ENCODE measurements at regions not wholly inside any gene's neighbourhood (a gene's known extent, or its start where the extent isn't known, plus 50 kb on each side); places are given as distances from the start of the nearest gene placed in this dataset.

DNA sequence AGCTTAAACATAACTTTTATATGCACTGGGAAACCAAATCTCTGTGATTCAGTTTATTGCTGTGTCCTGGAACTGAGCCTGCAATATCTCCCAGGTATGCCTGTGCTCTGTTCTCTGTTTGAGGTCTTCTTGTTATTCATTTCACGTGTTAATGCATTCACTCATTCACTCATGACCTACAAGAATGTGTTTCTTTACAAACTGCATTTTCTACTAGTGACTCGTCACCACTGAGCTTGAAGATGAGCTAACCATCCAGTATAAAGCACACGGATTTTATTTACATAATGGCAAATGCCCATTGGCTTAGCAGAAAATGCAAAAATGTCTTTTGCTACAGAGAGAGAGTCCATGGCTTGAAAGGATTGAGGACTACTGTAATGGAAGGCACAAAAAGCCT lies 75.0 kb upstream of the DUSP10 start:
- TF ChIP-seq POLR2A (IDR thresholded peaks at IDR 0.05; ENCODE audit: low read depth, low read length): no peak
- DNase-seq (ENCODE audit: insufficient read length, low spot score) (no peak), FAIRE-seq (peak; percentile 95)

DNA sequence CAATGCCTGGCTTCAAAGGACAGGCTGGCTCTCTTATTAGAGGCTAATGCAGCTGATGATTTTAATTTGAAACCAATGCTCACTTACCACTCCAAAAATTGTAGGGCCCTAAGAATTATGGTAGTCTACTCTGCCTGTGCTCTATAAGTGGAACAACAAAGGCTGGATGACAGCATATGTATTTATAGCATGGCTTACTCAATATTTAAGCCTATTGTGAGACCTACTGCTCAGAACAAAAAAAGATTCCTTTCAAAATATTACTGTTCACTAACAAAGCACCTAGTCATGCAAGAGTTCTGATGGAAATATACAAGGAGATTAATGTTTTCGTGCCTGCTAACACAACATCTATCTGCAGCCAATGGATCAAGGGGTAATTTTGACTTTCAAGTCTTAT lies 73.8 kb upstream of the DUSP10 start:
- FAIRE-seq (no peak), DNase-seq (ENCODE audit: insufficient read length, low spot score) (no peak)

DNA sequence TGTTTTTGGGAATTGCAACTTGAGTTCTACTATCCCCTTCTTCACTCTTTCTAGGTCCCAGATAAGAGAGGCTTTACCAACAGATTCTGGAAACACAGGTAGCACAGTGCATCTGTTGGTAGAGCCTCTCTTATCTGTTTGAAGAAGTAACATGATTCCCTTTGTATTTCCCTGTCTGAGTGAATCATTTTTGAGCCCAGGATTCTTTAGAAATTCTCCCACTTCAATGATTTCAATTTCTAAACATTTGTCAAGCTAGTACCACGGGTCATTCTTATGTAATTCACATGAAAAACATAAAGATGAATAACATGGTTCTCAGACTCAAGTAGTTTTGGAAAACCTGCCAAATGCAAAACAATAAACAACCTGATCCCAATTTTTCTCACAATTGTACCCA lies 72.0 kb upstream of the DUSP10 start:
- no peak for TF ChIP-seq POLR2A (IDR thresholded peaks at IDR 0.05; ENCODE audit: low read depth, low read length)
- FAIRE-seq: no peak

More for the DNA sequence above, 73.8 kb upstream of the DUSP10 start:
- no peak for TF ChIP-seq POLR2A (IDR thresholded peaks at IDR 0.05; ENCODE audit: low read depth, low read length)

DNA sequence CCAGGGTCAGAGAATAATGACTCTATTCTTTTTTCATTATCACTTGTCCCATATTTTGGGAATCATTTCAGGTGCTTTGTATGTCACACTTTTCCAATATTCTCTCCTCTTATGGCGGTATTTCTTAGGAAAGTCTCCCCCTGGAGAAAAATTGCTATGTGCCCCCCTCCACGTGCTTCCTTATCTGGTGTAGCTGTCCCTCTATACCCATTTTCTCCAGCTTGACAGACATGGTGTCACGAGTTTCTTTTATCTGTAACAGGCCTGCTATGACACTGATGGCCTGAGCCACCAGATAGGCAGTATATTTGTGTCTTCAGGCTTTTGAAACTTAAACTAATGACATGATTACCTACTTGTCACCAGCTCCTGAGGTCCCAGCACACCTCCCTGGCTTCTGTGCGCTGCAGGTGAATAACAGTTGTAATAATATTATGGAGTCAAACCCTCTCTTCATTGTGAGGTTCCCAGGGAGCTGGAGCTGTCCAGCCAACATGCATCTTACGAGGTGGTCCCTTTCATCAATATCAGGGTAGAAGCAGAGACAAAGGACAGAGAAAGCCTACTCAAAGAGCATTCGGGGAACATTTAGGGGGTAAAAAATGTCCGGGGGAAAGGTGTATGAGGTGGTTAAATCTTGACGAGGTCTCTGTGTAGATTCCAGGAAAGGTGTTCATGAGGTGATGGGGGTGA lies 71.2 kb upstream of the DUSP10 start:
- DNase-seq (ENCODE audit: insufficient read length, low spot score) (no peak), FAIRE-seq (no peak)

More for the DNA sequence above, 72.0 kb upstream of the DUSP10 start:
- no peak for DNase-seq (ENCODE audit: insufficient read length, low spot score)

DNA sequence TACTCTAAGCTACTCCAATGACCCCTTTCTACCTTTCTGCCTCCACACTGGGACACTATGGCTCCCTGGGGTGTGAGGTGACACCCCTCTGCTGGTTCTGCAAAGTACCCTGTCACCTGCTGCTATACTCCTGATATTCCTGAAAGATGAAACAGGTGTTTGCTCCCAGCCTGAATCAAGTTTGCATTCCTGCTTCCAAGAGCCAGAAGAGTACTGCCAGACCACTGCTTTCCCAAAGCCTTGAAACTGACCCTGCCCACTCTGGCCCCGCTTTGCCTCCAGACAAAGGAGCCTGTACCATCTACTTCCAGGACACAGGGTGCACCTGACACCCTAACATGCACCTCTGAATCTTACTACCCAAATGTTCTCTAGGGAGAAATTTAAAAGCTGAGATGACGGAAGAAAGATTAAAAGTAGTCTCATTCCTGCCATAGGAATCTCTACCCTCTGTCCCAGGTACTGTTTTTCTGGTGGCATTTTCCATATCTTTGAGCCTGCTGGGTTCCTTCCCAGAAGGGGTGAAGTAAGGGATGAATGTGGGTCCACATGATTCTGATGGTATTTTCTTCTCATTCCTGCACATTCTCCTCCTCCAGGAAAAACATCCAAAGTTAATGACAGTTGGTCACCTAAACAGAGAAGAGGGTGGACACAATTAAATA lies 70.3 kb upstream of the DUSP10 start:
- DNase-seq (ENCODE audit: insufficient read length, low spot score): no peak
- no peak for TF ChIP-seq POLR2A (IDR thresholded peaks at IDR 0.05; ENCODE audit: low read depth, low read length)
- no peak for FAIRE-seq

More for the DNA sequence above, 71.2 kb upstream of the DUSP10 start:
- no peak for TF ChIP-seq POLR2A (IDR thresholded peaks at IDR 0.05; ENCODE audit: low read depth, low read length)

DNA sequence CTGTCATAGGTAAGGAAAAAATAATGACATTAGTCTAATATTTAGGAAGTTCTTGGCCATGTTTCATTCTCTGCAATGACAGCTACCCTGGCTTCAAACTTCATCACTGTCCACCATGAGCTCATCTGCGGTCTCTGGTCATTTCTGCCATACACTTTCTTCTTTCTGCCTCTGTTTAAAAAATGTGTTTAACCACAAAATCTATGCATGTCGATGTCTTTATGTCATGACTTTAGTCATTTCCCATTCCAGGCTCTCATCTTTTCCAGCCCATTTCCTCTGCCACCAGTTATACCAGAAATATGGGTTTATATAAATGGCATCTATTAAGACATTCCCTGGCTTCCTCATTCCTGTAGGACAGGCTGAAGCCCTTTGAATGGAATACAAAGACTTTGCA lies 68.5 kb upstream of the DUSP10 start:
- DNase-seq (ENCODE audit: insufficient read length, low spot score) (no peak), FAIRE-seq (no peak)
- TF ChIP-seq POLR2A (IDR thresholded peaks at IDR 0.05; ENCODE audit: low read depth, low read length): no peak

DNA sequence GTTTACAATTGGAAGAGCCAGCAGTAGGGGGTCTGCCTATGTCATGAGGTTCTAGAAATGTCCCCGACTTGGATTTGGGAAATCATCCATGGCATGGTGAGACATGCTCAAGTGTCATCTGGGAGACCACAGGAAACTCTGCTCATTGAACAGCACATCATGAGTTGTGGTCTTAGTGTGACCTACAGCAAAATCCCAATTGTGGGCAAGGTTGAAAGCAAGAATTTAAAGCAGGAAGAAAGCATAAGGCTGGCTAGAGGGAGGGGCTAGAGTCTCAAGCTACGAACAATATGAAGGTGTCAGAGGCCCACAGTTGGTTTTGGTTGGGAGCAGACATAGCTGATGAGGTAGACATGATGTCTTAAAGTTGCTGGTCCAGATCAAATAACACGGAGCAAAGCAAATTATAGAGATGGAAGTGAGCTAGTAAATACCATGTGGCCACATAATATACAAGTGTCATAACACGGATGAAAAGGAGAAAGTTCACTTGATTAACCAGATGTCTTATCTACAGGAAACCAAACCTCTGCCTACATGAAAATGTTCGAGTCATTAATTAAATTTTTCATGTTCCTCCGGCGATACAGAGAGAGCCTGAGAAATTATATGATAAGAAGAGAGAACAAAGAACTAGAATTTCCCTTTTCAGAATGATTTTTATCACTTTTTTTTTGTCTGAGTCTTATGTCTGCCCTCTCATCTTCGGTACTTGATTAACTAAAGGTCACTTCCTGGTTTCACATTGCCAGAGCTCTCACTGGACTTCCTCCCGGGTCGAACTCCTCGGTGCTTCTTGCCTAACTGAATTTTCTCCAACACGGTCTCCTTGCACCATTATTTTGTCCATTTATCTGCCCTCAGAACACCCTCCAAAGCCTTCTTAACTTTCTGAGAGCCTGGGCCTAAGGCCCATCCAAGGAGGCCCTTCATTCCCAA lies 67.5 kb upstream of the DUSP10 start:
- FAIRE-seq (no peak), DNase-seq (ENCODE audit: insufficient read length, low spot score) (no peak)
- no peak for TF ChIP-seq POLR2A (IDR thresholded peaks at IDR 0.05; ENCODE audit: low read depth, low read length)

DNA sequence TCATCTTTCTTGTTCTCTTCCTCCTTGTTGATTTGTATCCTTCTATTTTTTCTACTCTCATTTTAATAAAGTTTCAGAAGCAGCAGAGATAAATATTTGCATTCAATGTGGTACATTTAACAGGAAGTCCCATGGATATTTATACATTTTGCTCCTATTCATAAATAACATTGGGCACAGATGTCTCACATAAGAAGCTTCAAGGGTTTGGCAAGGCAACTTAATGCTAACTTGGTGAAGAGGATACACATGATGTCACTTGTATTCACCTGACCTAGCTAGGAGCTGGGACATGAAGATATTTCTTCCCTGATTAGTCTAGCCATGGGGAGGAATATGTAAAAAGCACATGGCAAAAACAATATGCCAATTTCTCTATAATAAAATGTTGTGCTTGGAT lies 65.1 kb upstream of the DUSP10 start:
- FAIRE-seq: no peak
- no peak for DNase-seq (ENCODE audit: insufficient read length, low spot score)
- TF ChIP-seq POLR2A (IDR thresholded peaks at IDR 0.05; ENCODE audit: low read depth, low read length): no peak

DNA sequence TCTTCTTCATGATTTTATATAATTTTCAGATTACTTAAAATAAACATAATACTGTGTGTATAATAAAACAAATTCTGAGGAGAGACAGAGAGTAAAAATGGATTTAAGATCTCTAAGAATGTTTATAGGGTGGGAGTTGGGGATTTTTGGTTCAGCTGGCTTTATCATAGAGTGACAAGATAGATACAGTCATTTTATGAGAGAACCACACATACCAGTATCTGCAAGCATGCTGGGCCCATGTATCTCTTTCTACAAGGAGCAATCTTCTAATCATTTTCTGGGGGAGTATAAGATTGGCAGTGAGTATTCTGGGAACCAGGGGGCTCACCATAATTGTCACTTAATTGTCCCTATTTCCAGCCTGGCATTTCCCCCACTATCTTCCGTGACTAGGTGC lies 64.3 kb upstream of the DUSP10 start:
- DNase-seq (ENCODE audit: insufficient read length, low spot score) (no peak), FAIRE-seq (no peak)
- no peak for TF ChIP-seq POLR2A (IDR thresholded peaks at IDR 0.05; ENCODE audit: low read depth, low read length)

DNA sequence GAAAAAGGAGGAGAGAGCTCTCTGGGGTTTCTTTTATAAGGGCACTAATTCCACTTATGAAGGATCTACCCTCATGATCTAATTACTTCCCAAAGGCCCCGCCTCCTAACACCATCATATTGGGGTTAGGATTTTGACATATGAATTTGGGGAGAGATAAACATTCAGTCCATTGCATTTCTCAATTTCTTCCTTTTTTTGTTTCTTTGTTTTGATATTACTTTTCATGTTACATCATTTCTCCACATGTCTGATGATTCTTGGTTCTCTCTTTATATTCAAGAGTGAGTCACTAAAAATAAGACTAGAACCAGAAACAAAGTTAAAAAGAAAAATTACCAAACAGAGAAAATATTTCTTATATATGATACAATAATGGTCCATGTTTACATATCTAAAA lies 63.2 kb upstream of the DUSP10 start:
- DNase-seq (ENCODE audit: insufficient read length, low spot score): no peak
- no peak for TF ChIP-seq POLR2A (IDR thresholded peaks at IDR 0.05; ENCODE audit: low read depth, low read length)
- FAIRE-seq: no peak

DNA sequence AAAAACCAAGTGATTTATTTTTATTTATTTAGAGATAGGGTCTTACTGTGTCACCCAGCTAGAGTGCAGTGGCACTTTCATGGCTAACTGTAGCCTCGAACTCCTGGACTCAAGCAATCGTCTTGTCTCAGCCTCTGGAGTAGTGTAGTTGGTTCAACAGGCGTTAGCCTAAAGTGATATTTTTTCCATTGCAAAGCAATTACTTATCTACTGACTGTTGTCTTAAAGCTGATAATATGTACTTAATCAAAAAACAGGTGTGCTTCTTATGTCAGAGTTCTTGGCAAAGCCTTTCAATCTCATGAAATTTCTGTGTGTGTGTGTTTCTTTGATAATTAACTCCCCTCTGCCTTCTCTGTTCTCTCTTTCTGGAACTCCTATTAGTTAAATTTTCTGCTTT lies 62.4 kb upstream of the DUSP10 start:
- DNase-seq (ENCODE audit: insufficient read length, low spot score) (no peak), FAIRE-seq (no peak)
- TF ChIP-seq POLR2A (IDR thresholded peaks at IDR 0.05; ENCODE audit: low read depth, low read length): no peak

DNA sequence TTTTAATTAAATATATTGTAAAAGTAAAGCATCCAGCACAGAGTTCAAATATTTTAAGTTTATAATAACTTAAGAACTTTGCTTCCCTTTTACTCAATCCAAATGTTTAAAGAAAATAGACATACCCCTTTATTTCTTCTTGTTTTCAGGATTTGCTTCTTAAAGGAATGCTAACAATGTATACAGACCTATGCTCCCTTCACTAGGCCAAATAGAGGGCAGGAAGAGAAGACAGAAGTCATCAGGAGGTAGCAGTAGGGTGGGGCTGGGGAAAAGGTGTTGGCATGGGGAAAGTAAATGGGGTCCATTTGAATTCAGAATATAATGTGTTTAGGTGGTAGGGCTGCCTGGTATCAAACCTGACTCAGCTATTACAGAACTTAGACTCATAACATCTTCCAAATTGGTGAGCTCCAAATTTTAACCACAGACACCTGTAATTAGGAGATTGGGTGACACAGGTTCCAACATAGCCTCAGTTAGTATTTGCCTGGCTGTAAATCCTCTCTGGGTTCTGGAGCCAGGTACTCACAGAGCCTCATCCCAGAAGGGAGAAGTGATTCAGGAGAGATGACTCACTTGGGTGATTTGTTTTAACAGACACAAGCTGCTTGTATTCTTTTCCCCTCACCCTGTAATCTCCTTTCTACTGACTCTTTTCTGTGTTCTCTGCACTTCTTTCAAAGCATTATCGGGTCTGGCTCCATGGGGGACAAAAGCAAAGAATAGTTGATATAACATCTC lies 60.1 kb upstream of the DUSP10 start:
- FAIRE-seq (peak; percentile 97), DNase-seq (ENCODE audit: insufficient read length, low spot score) (peak; percentile 42)
- no peak for TF ChIP-seq POLR2A (IDR thresholded peaks at IDR 0.05; ENCODE audit: low read depth, low read length)

DNA sequence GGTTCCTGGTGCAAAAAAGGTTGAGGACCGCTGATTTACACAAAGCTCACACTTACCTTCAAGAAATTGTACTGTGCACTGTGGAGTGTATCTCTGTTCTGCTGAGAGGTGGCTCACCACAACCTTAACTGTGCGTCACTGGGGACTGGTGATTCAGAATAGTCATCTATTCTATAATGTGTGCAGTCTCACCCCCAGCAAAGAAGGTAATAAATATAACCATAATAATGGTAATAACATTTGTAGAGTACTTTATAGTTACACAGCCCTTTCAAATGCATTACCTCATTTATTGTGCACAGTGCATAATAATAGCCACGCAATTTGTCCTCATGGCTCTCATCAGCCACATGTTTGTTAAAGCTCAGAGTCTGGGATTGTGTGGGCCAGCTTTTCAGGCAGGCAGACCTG lies 59.4 kb upstream of the DUSP10 start:
- FAIRE-seq (no peak), DNase-seq (ENCODE audit: insufficient read length, low spot score) (no peak)
- TF ChIP-seq POLR2A (IDR thresholded peaks at IDR 0.05; ENCODE audit: low read depth, low read length): no peak

DNA sequence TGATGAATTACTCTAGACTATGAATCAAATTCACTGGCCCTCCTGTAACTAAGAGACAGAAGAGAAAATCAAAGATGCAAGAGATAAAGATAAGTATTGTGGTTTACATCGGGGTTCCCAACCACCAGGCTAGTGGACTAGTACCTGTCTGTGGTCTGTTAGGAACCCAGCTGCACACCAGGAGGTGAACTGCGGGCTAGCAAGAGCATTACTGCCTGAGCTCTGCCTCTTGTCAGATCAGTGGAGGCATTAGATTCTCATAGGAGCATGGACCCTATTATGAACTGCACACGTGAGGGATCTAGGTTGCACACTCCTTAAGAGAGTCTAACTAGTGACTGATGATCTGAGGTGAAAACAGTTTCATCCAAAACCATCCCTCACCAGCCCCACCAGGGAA lies 58.9 kb upstream of the DUSP10 start:
- FAIRE-seq: no peak
- DNase-seq (ENCODE audit: insufficient read length, low spot score): no peak
- TF ChIP-seq POLR2A (IDR thresholded peaks at IDR 0.05; ENCODE audit: low read depth, low read length): no peak
